Dermis blood vessel endothelial cell (primary cell): ENCODE measurements at regions not wholly inside any gene's neighbourhood (a gene's known extent, or its start where the extent isn't known, plus 50 kb on each side); places are given as distances from the start of the nearest gene placed in this dataset.

Experiments used
- DNase-seq: peaks from one replicate; pipeline ENCODE4 v3.0.0; 2010

DNA sequence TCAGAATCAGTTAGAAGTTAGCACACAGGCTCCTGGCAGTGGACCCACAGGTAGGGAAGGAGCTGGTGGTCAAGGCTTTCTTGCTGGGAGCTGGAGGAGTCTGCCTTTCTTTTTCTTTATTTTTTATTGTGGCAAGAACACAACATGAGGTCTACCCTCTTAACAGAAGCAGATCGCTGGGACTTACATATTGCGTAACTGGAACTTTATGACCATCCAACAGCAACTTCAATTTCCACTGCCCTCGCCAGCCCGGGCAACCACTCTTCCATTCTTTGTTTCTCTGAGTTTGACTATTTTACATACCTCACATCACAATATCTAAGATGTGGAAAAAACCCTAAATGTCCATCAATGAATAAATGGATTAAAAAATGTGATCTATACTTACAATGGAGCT is 147.8 kb upstream of the AJAP1 start:
- no peak for DNase-seq

GRCh38 chr1:4509206-4509605 is 145.2 kb upstream of the AJAP1 start:
- DNase-seq, result no peak

- DNase-seq, result no peak
These were observed 144.1 kb upstream of the AJAP1 start for GRCh38 chr1:4510276-4510691.

- DNase-seq, result no peak
These were observed 143.0 kb upstream of the AJAP1 start for GRCh38 chr1:4511374-4511773.

DNA sequence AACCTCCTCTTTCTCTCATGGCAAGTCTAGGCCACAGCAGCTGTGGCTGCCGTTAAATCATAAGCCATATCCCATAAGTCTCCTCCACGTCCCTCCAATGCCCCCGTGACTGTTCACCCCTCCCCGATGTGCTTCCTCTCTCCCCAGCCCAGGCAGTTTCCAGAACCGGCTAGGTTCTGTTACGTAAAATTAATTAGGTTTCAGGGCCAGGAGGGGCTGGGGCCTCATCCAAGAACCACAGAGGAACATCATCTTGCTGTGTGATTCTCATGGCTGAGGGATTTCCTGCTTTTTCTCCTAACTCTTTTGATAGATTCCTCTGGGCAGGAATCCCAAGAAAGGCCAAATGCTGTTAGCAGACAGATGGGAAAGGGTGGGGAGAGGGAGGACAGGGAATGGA is 141.8 kb upstream of the AJAP1 start:
- no peak for DNase-seq

GRCh38 chr1:4513685-4514084 is 140.7 kb upstream of the AJAP1 start:
- DNase-seq, result no peak

DNA sequence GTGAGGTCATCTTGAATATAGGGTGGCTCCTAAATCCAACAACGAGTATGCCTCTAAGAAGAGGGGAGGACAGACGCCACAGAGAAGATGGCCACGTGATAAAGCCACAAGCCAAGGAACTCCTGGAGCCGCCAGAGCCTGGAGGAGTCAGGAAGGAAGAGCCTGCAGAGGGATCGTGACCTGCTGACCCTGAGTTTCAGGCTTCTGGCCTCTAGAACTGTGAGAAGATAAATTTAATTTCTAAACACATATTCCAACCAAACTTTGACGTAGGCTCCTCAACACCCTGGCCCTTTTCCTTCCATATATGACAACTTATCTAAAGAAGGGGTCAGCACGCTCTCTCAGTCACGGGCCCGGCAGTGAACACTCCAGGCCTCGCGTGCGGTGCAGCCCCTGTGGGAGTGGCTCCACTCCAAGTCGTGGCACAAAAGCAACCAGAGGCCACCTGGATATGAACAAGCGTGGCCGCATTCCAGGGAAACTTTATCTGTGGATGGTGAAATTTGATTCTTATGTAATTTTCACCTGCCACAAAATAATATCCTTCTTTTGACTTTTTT is 138.6 kb upstream of the AJAP1 start:
- DNase-seq, result no peak

DNA sequence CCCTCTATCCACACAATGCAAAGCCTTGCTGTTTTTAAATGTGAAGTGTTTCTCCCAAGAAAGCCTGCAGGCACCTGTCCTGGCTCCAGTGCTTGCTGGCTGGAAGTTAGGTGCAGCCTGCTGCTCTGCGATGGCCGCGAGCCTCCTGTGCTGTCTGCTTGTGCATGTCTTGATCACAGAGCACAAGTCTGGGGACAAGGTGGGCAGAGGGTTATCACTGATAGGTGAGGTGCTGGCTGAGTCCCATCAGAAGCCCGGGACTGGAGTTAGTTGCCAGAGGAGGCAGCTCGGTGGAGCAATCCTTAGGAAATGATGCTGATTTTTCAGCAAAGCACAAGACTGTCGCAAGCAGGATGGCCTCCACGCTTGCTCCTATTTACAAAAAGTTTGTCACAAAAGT is 137.8 kb upstream of the AJAP1 start:
- no peak for DNase-seq

- no peak for DNase-seq
These were observed 137.0 kb upstream of the AJAP1 start for GRCh38 chr1:4517186-4517954.

DNA sequence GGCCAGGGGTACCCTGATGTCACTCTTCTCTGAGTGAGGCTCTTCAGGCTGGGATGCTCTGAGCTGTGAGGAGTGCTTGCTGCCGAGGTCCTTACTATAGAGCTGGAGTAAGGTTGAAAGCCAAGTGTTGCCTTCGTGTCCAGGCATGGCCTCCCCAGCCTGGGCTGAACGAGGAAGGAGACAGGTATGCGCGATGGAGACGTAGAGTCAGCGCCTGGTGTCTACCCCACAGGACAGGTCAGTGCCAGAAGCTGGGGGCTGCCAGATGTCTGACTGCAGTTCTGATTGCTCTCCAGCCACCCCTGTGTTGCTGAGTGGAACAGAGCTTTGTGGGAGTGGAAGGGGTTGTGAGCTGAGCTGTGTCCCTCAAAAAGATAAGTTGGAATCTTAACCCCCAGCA is 135.8 kb upstream of the AJAP1 start:
- no peak for DNase-seq

DNA sequence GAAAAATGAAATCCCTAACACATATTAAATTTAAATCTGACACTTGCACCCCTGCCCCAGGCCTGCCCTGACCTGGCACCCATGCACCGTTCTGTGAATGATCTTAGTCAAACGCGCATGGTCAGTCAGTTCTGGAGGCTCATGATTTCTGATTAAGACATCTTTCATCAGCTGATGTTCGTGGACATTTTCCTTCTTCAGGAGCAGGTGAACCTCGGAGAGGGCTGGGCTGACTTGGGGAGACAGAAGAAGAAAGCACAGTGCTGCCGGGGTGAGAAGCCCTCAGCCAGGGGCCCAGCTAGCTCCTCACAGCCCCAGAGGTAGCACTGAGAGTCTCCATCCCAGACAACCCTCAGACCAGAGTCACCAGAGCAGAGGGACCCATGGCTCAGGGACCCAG is 134.5 kb upstream of the AJAP1 start:
- DNase-seq, result no peak

DNA sequence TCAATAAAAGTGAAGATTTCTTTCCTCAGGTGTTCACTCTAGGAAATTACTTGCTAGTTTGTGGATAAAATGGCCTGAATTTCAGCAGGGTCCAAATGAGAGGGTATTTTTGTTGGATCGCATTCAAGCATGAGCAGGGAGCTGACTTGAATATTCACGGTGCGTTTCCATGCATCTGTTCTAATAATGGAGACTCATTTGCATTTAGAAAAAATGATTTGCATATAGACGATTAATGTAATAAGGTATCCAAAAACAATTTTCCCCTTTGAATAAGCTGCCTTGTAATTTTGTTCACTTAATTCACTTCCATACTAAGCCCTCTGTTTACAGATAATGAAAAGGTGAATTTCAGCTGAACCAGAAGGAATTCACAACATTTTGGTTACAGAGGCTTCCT is 130.9 kb upstream of the AJAP1 start:
- DNase-seq, result no peak

GRCh38 chr1:4526747-4527146 is 127.7 kb upstream of the AJAP1 start:
- DNase-seq, result no peak

GRCh38 chr1:4527819-4528218 is 126.6 kb upstream of the AJAP1 start:
- no peak for DNase-seq

GRCh38 chr1:4528590-4528989 is 125.8 kb upstream of the AJAP1 start:
- no peak for DNase-seq

DNA sequence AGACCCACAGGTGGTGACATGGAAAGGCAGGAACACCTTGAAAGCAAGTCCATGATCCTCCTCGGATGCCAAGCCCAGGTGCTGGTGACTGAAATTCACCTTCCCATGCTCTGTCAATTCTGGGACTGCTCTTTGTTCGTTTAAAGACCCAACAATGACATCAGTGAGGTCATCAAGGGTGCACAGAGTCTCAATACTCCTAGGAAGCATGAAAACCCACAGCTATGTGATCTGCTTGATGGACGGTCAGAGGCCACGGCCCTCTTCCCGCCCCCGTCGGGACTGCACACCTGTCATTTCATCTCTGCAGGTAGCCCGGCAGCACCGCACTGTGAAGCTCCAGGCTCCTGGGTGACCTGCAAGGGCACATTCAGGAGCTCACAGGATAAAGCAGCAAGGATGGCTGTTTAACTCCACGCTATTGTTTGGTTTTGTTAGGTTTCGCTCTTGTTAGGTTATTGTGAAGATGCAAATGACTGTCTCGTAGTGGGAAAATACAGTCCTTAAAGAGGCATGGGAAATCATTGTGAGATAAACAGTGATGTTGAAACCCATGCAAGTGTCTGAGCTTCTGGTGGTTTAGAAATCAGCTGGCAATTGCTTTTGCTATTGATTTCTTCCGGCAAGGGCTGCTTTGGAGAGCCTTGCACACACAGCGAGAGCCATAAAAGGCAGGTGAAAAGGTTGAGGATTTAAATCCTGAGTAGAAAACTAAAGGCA is 124.8 kb upstream of the AJAP1 start:
- DNase-seq, result no peak

DNA sequence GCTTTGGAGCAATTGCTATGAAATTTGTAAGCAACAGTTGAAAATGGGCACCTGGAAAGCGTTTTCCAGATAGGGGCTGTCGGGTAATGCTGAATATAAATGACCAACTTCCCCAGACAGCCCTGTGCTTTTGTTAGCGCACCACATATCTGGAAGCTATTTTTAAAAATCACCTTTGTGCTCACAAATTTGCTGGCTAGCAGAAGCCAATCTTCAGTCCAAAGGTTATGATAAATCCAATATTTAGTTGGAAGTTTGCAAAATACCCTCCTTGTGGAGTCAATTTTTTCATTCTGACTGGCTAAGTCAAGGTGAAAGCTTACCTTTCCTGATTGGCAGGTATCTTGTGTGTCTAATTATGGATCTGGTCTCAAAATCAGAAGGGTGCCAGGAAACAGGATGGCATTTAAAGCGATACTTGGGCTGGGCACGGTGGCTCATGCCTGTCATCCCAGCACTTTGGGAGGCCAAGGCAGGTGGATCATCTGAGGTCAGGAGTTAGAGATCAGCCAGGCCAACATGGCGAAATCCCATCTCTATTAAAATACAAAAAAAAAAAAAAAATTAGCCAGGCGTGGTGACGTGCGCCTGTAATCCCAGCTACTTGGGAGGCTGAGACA is 124.1 kb upstream of the AJAP1 start:
- DNase-seq, result no peak

GRCh38 chr1:4531842-4532241 is 122.6 kb upstream of the AJAP1 start:
- DNase-seq, result no peak

DNA sequence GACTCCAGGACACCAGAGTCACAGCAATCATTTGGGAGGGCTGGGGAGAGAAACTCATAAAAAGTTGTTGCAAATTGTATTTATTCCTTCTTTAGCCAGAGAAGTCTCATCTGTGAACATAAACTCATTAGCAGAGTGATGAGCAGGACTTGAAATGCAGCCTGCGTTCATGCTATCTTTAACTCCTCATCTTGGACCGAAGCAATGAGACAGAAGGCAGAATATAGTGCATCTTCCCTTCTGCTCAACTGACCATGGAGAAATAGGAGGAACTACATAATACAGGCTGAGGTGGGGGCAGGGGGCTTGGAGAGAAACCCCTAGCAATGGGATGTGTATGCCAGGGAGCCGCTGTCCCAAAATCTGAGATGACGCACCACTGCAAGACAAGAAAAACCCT is 121.8 kb upstream of the AJAP1 start:
- DNase-seq, result no peak

- no peak for DNase-seq
These were observed 107.5 kb upstream of the AJAP1 start for GRCh38 chr1:4546911-4547310.

DNA sequence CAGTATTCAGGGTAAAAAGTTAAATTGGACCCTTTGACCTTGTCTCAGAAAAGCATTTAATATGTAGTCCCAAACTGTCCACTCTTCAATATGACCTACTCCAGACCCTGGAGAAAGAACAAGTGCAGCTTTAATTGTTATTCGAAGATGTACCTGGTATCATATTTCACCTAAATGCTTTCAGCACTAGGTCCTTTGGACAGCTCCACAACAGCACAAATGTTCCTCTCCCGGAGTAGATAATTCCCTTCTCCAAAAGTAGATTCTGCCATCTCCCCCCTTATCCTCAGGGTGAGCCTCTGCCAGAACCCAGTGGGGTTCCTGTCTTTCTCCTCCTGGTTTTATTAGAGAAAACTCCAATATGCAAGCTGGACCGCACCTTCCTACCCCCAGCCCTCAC is 104.5 kb upstream of the AJAP1 start:
- DNase-seq, result no peak

GRCh38 chr1:4550941-4551340 is 103.5 kb upstream of the AJAP1 start:
- DNase-seq, result no peak

- DNase-seq, result no peak
These were observed 102.7 kb upstream of the AJAP1 start for GRCh38 chr1:4551706-4552105.

- DNase-seq, result no peak
These were observed 100.6 kb upstream of the AJAP1 start for GRCh38 chr1:4553761-4554160.
